Stomach (tissue), 8 donors: ENCODE measurements at regions not wholly inside any gene's neighbourhood (a gene's known extent, or its start where the extent isn't known, plus 50 kb on each side); places are given as distances from the start of the nearest gene placed in this dataset.
"Not testable (repeated sequence)": the region's sequence is repeated elsewhere in the genome, so short reads cannot be mapped to it uniquely, and the experiment has no call there.

Source experiments
- DNase-seq, 2 donors: peaks; one replicate each; pipeline versions ENCODE4 v3.0.0 to v3.0.0-alpha.2; 2013 to 2019
- H3K27ac ChIP-seq, 5 donors: fragments of 200-600 bp in 4 of 5; sonication (generic) in 4 of 5; one replicate each; pipeline ENCODE4 v1.5.1; 2013 to 2019; ENCODE audit warnings: mild to moderate bottlenecking in 1 of 5, moderate library complexity in 1 of 5
- H3K27me3 ChIP-seq, 3 donors: fragments of 200-600 bp; sonication (generic); one replicate each; pipeline ENCODE4 v1.5.1; 2017 to 2019; ENCODE audit warnings: mixed run types in 1 of 3
- H3K36me3 ChIP-seq, 4 donors: fragments of 200-600 bp; sonication (generic); 1 replicate in 3 of 4; 2 replicates in 1 of 4; pipeline ENCODE4 v1.5.1; 2016 to 2019
- H3K4me1 ChIP-seq, 4 donors: fragments of 200-600 bp; sonication (generic); one replicate each; pipeline ENCODE4 v1.5.1; 2016 to 2019
- H3K4me3 ChIP-seq, 4 donors: fragments of 200-600 bp; sonication (generic) in 3 of 4; one replicate each; pipeline ENCODE4 v1.5.1; 2016 to 2019; ENCODE audit warnings: mild to moderate bottlenecking in 1 of 4
- H3K9me3 ChIP-seq, 4 donors: fragments of 200-600 bp; sonication (generic); one replicate each; pipeline ENCODE4 v1.5.1; 2016 to 2019
- EP300 ChIP-seq: sonication (generic); formaldehyde crosslinking; IDR thresholded peaks from one replicate; pipeline ENCODE4 v1.6.1; 2017; ENCODE audit warnings: antibody characterized with exemption
- POLR2A ChIP-seq, 4 donors: fragments of 450-650 bp; IDR thresholded peaks; one replicate each; pipeline ENCODE4 v1.6.1; 2016; ENCODE audit warnings: antibody characterized with exemption in 4 of 4, control low read depth in 2 of 4, mild to moderate bottlenecking in 1 of 4, moderate library complexity in 1 of 4
- POLR2AphosphoS5 ChIP-seq, 3 donors: sonication (generic); formaldehyde crosslinking; IDR thresholded peaks; one replicate each; pipeline ENCODE4 v1.6.1; 2016; ENCODE audit warnings: antibody characterized with exemption in 3 of 3
- WGBS, 5 donors: extraction: QIAGEN DNeasy Blood & Tissue Kit in 3 of 5; methylation state at CpG; one replicate each; pipeline versions ENCODE4 v1.1.5 to v1.1.7; 2013 to 2018; 5-methylcytosine and 5-hydroxymethylcytosine counted together
- intact Hi-C: fragments of 100-400 bp; cut with DNase I; formaldehyde crosslinking; loops from one replicate; pipeline ENCODE4 v1.15.1; 2023; ENCODE audit warnings: low total_unique reads
- TF ChIP-seq, protein P1 (sequence below), 7 experiments: fragments of 450-650 bp in 4 of 7; fragments of 200-600 bp in 3 of 7; sonication (generic) in 3 of 7; IDR thresholded peaks; one replicate each; pipeline ENCODE4 v1.5.1; 2016 to 2019; ENCODE audit warnings: antibody characterized with exemption in 7 of 7, control low read depth in 2 of 7, mild to moderate bottlenecking in 1 of 7
- donor health status: healthy with polysubstance abuse.
- donor health status: Bipolar disorder and iron deficiency.
- donor health status: healthy.

- H3K36me3 ChIP-seq, result no peaks in the 10 kb centered on the region
- 83 to 92% (median 90%) methylated on average over 13 to 14 of the region's 14 CpGs for WGBS, 5 donors
- peaks cover 0 to 26% (median 0%) of the 10 kb centered on the region in 3 donors for H3K27me3 ChIP-seq
- TF ChIP-seq POLR2AphosphoS5 (IDR thresholded peaks at IDR 0.05) (no peak), EP300 (no peak), POLR2A (IDR thresholded peaks at IDR 0.05) (no peak)
- TF ChIP-seq, protein P1, sequence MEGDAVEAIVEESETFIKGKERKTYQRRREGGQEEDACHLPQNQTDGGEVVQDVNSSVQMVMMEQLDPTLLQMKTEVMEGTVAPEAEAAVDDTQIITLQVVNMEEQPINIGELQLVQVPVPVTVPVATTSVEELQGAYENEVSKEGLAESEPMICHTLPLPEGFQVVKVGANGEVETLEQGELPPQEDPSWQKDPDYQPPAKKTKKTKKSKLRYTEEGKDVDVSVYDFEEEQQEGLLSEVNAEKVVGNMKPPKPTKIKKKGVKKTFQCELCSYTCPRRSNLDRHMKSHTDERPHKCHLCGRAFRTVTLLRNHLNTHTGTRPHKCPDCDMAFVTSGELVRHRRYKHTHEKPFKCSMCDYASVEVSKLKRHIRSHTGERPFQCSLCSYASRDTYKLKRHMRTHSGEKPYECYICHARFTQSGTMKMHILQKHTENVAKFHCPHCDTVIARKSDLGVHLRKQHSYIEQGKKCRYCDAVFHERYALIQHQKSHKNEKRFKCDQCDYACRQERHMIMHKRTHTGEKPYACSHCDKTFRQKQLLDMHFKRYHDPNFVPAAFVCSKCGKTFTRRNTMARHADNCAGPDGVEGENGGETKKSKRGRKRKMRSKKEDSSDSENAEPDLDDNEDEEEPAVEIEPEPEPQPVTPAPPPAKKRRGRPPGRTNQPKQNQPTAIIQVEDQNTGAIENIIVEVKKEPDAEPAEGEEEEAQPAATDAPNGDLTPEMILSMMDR (IDR thresholded peaks at IDR 0.05), result no peak
- H3K4me3 ChIP-seq, result no peak overlapping the region
- H3K27ac ChIP-seq, result no peak overlapping the region
- H3K4me1 ChIP-seq, result no peaks in the 10 kb centered on the region
- intact Hi-C loops, result no loop called here
- DNase-seq, result no peak
- no peaks in the 10 kb centered on the region for H3K9me3 ChIP-seq
Observed at GRCh38 chr14:97061198-97061597, 264.0 kb downstream of the VRK1 start.

DNA sequence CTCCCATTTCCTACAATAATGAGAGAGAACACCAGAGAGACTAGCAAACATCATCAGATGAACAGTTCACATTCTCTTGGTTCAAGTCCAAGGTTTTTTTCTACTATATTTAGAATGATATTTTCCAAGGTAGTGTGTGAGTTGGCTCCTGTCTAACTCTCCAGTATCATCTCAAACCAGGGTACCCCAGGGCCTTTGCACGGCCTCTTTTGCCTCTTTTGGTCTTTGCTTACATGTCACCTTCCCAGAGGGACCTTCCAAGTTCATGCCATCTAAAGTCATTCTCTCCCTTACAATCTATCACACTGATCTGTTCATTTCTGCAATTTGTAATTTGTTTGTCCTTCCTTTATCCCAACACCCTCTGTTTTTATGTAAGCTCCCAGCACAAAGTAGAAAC, 264.5 kb downstream of the VRK1 start:
- H3K9me3 ChIP-seq, result no peaks in the 10 kb centered on the region
- no peak for DNase-seq
- H3K36me3 ChIP-seq, result no peaks in the 10 kb centered on the region
- H3K4me3 ChIP-seq, result no peak overlapping the region
- WGBS, 5 donors, result 79 to 88% (median 85%) methylated on average over 1 of the region's 1 CpG
- no peaks in the 10 kb centered on the region for H3K4me1 ChIP-seq
- H3K27me3 ChIP-seq, result peaks cover 0 to 26% (median 0%) of the 10 kb centered on the region in 3 donors
- intact Hi-C loops, result no loop called here
- H3K27ac ChIP-seq, result no peak overlapping the region
- TF ChIP-seq POLR2AphosphoS5 (IDR thresholded peaks at IDR 0.05), result no peak
- TF ChIP-seq, protein P1 (IDR thresholded peaks at IDR 0.05), result no peak
- TF ChIP-seq POLR2A (IDR thresholded peaks at IDR 0.05), result no peak
- no peak for TF ChIP-seq EP300

GRCh38 chr14:97065305-97066067, 268.3 kb downstream of the VRK1 start:
- intact Hi-C loops, result no loop called here
- Histone ChIP-seq H3K27ac (no peak overlapping the region), H3K9me3 (no peaks in the 10 kb centered on the region), H3K36me3 (no peaks in the 10 kb centered on the region), H3K27me3 (peaks cover 0 to 10% (median 0%) of the 10 kb centered on the region in 3 donors), H3K4me1 (no peaks in the 10 kb centered on the region), H3K4me3 (no peak overlapping the region)
- DNase-seq, result no peak
- WGBS, 5 donors, result 61 to 71% (median 64%) methylated on average over 7 of the region's 7 CpGs
- TF ChIP-seq POLR2A (IDR thresholded peaks at IDR 0.05) (no peak), EP300 (no peak), POLR2AphosphoS5 (IDR thresholded peaks at IDR 0.05) (no peak)
- TF ChIP-seq, protein P1 (IDR thresholded peaks at IDR 0.05), result no peak

DNA sequence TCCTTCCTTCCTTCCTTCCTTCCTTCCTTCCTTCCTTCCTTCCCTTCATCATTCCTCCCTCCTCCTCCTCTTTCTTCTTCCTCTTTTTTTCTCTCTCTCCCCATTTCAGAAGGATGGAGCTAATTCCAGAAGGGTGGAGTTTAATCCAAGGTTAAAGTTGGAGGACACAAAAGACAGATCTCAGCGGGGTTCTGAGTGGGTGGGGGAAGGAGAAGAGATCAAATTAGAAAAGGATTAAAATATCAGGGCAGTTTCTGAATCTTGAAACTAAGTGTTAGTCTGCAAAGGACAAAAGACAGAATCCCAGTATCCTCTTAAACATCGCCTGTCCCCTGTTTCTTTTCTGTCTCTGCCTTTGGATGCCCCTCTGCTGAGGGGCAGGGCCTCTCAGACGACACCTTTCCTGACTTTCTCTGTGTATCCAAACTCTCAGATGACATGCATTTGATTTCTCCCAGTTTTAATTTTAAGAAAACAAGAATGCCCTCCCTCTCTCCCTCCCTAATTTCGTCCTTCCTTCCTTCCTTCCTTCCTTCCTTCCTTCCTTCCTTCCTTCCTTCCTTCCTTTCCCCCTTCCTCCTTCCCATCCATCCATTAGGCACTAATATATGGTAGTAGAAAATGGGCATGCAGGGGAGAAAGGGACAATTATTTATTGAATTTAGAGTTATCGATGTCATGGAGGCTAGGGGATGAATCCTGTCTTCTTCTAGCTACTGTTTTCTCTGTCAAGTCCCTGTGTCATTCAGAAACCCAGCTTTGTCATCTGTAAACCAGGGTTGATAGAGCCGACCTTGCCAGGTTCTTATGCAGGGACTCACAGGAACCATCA, 269.1 kb downstream of the VRK1 start:
- no peak for DNase-seq
- Histone ChIP-seq H3K4me3 (no peak overlapping the region), H3K27me3 (peaks cover 0 to 10% (median 0%) of the 10 kb centered on the region in 3 donors), H3K4me1 (no peaks in the 10 kb centered on the region), H3K27ac (no peak overlapping the region), H3K36me3 (no peaks in the 10 kb centered on the region), H3K9me3 (no peaks in the 10 kb centered on the region)
- 54 to 66% (median 63%) methylated on average over 5 to 6 of the region's 6 CpGs for WGBS, 5 donors
- TF ChIP-seq EP300 (no peak), POLR2AphosphoS5 (IDR thresholded peaks at IDR 0.05) (no peak), POLR2A (IDR thresholded peaks at IDR 0.05) (no peak)
- TF ChIP-seq, protein P1 (IDR thresholded peaks at IDR 0.05), result no peak
- intact Hi-C loops, result no loop called here

DNA sequence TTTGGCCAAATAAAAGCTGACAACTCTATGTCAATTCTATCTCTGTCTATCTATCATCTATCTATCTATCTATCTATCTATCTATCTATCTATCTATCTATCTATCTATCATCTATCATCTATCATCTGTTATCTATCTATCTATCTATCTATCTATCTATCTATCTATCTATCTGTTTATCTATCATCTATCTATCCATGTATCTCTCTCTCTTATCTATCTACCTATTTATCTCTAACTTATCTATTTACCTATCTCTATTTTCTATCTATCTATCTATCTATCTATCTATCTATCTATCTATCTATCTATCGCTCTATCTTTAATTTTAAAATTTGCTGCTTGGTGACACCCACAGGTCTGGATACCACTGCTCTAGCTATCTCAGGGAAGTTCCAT, 271.1 kb downstream of the VRK1 start:
- H3K27me3 ChIP-seq, H3K4me3 ChIP-seq, DNase-seq, intact Hi-C loops, H3K36me3 ChIP-seq, H3K9me3 ChIP-seq, H3K4me1 ChIP-seq, H3K27ac ChIP-seq: not testable (repeated sequence)
- WGBS, 5 donors, result 90 to 100% (median 97%) methylated on average over 1 of the region's 1 CpG
